Suprapubic skin (tissue), 4 donors: ENCODE measurements at regions not wholly inside any gene's neighbourhood (a gene's known extent, or its start where the extent isn't known, plus 50 kb on each side); places are given as distances from the start of the nearest gene placed in this dataset.

Experiments
- DNase-seq, 2 donors: peaks; one replicate each; pipeline ENCODE4 v3.0.0-alpha.2; 2019; ENCODE audit warnings: low spot score in 2 of 2
- H3K27ac ChIP-seq: fragments of 200-600 bp; sonication (generic); one replicate; pipeline ENCODE4 v1.5.1; 2019
- H3K27me3 ChIP-seq: fragments of 200-600 bp; sonication (generic); one replicate; pipeline ENCODE4 v1.5.1; 2019
- H3K36me3 ChIP-seq: fragments of 200-600 bp; sonication (generic); one replicate; pipeline ENCODE4 v1.5.1; 2019
- H3K4me1 ChIP-seq: fragments of 200-600 bp; sonication (generic); one replicate; pipeline ENCODE4 v1.5.1; 2019
- H3K4me3 ChIP-seq: fragments of 200-600 bp; sonication (generic); one replicate; pipeline ENCODE4 v1.5.1; 2019; ENCODE audit warnings: mild to moderate bottlenecking
- H3K9me3 ChIP-seq: fragments of 200-600 bp; sonication (generic); one replicate; pipeline ENCODE4 v1.5.1; 2019
- CTCF ChIP-seq, 2 donors: fragments of 200-600 bp in 1 of 2; fragments of 450-650 bp in 1 of 2; sonication (generic) in 1 of 2; IDR thresholded peaks; one replicate each; pipeline ENCODE4 v1.5.1; 2016 to 2019; ENCODE audit warnings: antibody characterized with exemption in 2 of 2, mild to moderate bottlenecking in 1 of 2, moderate library complexity in 1 of 2
- EP300 ChIP-seq: sonication (generic); formaldehyde crosslinking; IDR thresholded peaks from one replicate; pipeline ENCODE4 v1.6.1; 2017; ENCODE audit warnings: antibody characterized with exemption
- POLR2A ChIP-seq, 2 donors: fragments of 450-650 bp; IDR thresholded peaks; one replicate each; pipeline ENCODE4 v1.6.1; 2017; ENCODE audit warnings: antibody characterized with exemption in 2 of 2, mild to moderate bottlenecking in 2 of 2, moderate library complexity in 2 of 2
- POLR2AphosphoS5 ChIP-seq, 3 donors: sonication (generic); formaldehyde crosslinking; IDR thresholded peaks; one replicate each; pipeline ENCODE4 v1.6.1; 2017; ENCODE audit warnings: antibody characterized with exemption in 3 of 3
- WGBS: methylation state at CpG from one replicate; pipeline ENCODE4 v1.1.5; 2018; 5-methylcytosine and 5-hydroxymethylcytosine counted together

GRCh38 chr1:53400761-53401674, 58.2 kb upstream of the DMRTB1 start:
- H3K4me3 ChIP-seq = no peak overlapping the region
- H3K9me3 ChIP-seq = no peaks in the 10 kb centered on the region
- no peak overlapping the region for H3K27ac ChIP-seq
- no peak for TF ChIP-seq POLR2AphosphoS5 (IDR thresholded peaks at IDR 0.05)
- no peak for TF ChIP-seq POLR2A (IDR thresholded peaks at IDR 0.05)
- no peak for TF ChIP-seq CTCF (IDR thresholded peaks at IDR 0.05)
- no peak for TF ChIP-seq EP300
- WGBS = 81% methylated on average over 14 of the region's 14 CpGs
- H3K36me3 ChIP-seq = no peaks in the 10 kb centered on the region
- no peaks in the 10 kb centered on the region for H3K4me1 ChIP-seq
- DNase-seq = peak; percentile 17 to 40
- H3K27me3 ChIP-seq = peaks cover 7% of the 10 kb centered on the region

DNA sequence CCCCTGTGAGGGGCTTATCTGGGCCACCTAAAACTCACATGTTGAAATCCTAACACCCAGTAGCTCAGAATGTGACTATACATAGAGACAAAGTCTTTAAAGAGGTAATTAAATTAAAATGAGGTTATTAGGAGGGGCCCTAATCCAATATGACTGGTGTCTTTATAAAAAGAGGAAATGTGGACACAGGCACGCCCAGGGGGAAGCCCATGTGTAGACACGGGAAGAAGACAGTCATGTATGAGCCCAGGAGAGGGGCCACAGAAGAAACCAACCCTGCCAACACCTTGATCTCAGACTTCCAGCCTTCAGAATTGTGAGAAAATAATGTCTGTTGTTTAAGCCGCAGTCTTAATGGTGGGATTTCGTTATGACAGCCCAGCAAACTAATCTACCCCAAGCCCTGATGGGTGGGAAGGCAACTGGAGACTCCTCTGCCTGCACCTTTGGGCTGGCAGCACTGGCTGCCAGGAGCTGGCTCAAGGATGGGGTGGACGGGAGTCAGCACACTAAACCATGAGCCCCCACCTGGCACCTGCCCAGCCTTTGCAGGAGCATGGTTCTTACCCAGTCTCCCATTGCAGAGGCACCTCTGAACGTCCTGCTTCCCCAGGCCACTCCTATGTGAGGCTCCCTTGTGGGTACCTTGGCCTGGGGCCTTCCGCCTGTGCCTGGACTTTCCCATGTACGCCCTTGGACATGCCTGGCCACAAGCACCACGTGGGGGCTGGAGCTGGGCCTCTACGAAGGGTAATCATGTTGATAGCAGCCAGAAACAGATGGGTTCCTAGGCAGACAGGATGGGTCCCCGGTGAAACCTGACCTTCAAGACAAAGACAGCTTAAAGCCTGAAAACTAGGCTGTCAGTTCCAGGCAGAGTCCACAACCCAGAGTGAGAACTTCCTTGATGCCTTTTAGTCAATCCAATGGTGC, 57.1 kb upstream of the DMRTB1 start:
- H3K4me3 ChIP-seq = no peak overlapping the region
- no peaks in the 10 kb centered on the region for H3K36me3 ChIP-seq
- H3K27ac ChIP-seq = no peak overlapping the region
- whole genome bisulfite sequencing = 91% methylated on average over 11 of the region's 11 CpGs
- TF ChIP-seq POLR2A (IDR thresholded peaks at IDR 0.05) = no peak
- no peak for TF ChIP-seq EP300
- TF ChIP-seq CTCF (IDR thresholded peaks at IDR 0.05) = no peak
- no peak for TF ChIP-seq POLR2AphosphoS5 (IDR thresholded peaks at IDR 0.05)
- H3K27me3 ChIP-seq = peaks cover 4% of the 10 kb centered on the region
- no peaks in the 10 kb centered on the region for H3K9me3 ChIP-seq
- no peaks in the 10 kb centered on the region for H3K4me1 ChIP-seq
- DNase-seq = peak; percentile 30 to 75

DNA sequence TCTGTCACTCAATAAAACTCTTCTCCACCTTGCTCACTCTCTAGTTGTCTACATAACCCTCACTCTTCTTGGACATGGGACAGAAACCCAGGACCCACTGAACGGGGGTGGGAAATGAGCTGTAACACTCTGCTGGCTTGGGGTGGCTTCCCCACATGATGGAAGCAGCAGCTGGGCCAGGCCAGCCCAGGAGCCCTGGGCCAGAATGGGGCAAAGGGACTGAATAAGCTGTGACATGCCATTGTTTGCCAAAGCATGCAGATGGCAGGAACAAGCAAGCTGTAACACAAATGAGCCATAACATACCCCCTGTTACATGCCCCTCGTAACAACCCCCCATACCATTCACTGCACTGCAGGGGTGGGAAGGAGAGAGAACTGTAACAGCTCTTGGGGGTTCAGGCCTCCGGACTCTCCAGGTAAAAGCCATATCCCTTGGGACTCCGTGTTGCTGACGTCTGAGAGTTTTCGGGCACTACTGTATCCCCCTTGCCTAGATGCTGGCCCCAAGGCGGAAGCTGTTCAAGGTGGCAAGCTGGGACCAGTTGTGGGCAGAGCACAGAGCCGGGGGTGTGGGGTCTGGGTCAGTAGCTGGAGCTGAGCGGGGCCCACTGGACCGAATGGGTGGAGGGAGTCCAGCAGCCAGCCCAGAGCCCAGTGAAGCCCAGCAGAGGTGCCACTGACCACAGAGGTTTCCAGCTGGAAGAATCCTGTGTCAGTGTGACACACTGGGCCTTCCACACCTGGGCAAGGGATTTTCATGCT, 56.1 kb upstream of the DMRTB1 start:
- peak; percentile 42 to 69 for DNase-seq
- H3K4me1 ChIP-seq = no peaks in the 10 kb centered on the region
- no peak for TF ChIP-seq EP300
- no peak for TF ChIP-seq POLR2AphosphoS5 (IDR thresholded peaks at IDR 0.05)
- TF ChIP-seq POLR2A (IDR thresholded peaks at IDR 0.05) = no peak
- TF ChIP-seq CTCF (IDR thresholded peaks at IDR 0.05) = no peak
- no peak overlapping the region for H3K27ac ChIP-seq
- H3K36me3 ChIP-seq = no peaks in the 10 kb centered on the region
- H3K4me3 ChIP-seq = no peak overlapping the region
- peaks cover 4% of the 10 kb centered on the region for H3K27me3 ChIP-seq
- 90% methylated on average over 8 of the region's 10 CpGs for WGBS
- no peaks in the 10 kb centered on the region for H3K9me3 ChIP-seq

GRCh38 chr1:53405737-53406136, 53.5 kb upstream of the DMRTB1 start:
- Histone ChIP-seq H3K27ac (no peak overlapping the region), H3K27me3 (peaks cover 18% of the 10 kb centered on the region), H3K9me3 (no peaks in the 10 kb centered on the region), H3K4me1 (no peaks in the 10 kb centered on the region), H3K4me3 (no peak overlapping the region), H3K36me3 (no peaks in the 10 kb centered on the region)
- no peak for TF ChIP-seq POLR2A (IDR thresholded peaks at IDR 0.05)
- no peak for TF ChIP-seq POLR2AphosphoS5 (IDR thresholded peaks at IDR 0.05)
- no peak for TF ChIP-seq EP300
- no peak for TF ChIP-seq CTCF (IDR thresholded peaks at IDR 0.05)
- no peak for DNase-seq
- 88% methylated on average over 7 of the region's 7 CpGs for whole genome bisulfite sequencing
